ENCODE measurements at regions not wholly inside any gene's neighbourhood (a gene's known extent, or its start where the extent isn't known, plus 50 kb on each side); places are given as distances from the start of the nearest gene placed in this dataset.

- TF ChIP-seq EP300 (IDR thresholded peaks at IDR 0.05) (no peak), CTCF (IDR thresholded peaks at IDR 0.05) (no peak)
Observed at GRCh38 chr3:16106050-16106449, 68.4 kb upstream of the GALNT15 start.
